ENCODE measurements at regions not wholly inside any gene's neighbourhood (a gene's known extent, or its start where the extent isn't known, plus 50 kb on each side); places are given as distances from the start of the nearest gene placed in this dataset.

GRCh38 chr14:41389355-41389754, 217.3 kb upstream of the LRFN5 start:
- Histone ChIP-seq H3K36me3 (ENCODE audit: insufficient read depth) (no peaks in the 10 kb centered on the region), H3K4me1 (ENCODE audit: insufficient read depth) (no peaks in the 10 kb centered on the region), H3K4me3 (ENCODE audit: low read depth, low read length) (no peak overlapping the region), H3K27ac (ENCODE audit: low read depth) (no peak overlapping the region)
- WGBS = 96% methylated on average over 1 of the region's 1 CpG
- DNase-seq (ENCODE audit: extremely low spot score) = no peak

DNA sequence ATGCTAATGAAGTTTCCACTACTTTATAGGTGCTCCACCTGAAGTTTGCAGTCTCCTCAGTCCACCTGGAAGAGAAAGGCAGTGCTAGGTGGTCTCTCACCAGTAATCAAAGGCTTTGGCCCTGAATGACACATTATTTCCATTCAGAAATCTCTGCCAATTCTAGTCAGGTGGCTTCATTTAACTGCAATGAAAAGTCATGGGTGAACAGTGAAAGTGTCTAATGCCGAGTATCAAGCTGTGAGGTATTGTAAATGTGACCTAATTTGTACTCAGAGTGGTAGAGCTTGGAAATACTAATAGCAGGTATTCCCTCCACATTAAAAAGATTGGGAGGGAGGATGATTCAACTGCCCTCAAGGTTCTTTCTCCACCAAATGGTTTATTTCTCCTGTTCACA, 220.9 kb upstream of the LRFN5 start:
- 88% methylated on average over 1 of the region's 1 CpG for WGBS
- no peaks in the 10 kb centered on the region for H3K4me1 ChIP-seq (ENCODE audit: insufficient read depth)

GRCh38 chr14:41380017-41380416, 226.7 kb upstream of the LRFN5 start:
- Histone ChIP-seq H3K4me1 (ENCODE audit: insufficient read depth) (no peaks in the 10 kb centered on the region), H3K4me3 (ENCODE audit: low read depth, low read length) (no peak overlapping the region), H3K27ac (ENCODE audit: low read depth) (no peak overlapping the region), H3K36me3 (ENCODE audit: insufficient read depth) (no peaks in the 10 kb centered on the region)
- no peak for DNase-seq (ENCODE audit: extremely low spot score)

More for the DNA sequence above, 220.9 kb upstream of the LRFN5 start:
- no peaks in the 10 kb centered on the region for H3K36me3 ChIP-seq (ENCODE audit: insufficient read depth)
- no peak overlapping the region for H3K4me3 ChIP-seq (ENCODE audit: low read depth, low read length)
- no peak overlapping the region for H3K27ac ChIP-seq (ENCODE audit: low read depth)
- no peak for DNase-seq (ENCODE audit: extremely low spot score)

- no peaks in the 10 kb centered on the region for H3K36me3 ChIP-seq (ENCODE audit: insufficient read depth)
- WGBS = 75% methylated on average over 2 of the region's 2 CpGs
- no peaks in the 10 kb centered on the region for H3K4me1 ChIP-seq (ENCODE audit: insufficient read depth)
- no peak overlapping the region for H3K27ac ChIP-seq (ENCODE audit: low read depth)
- no peak overlapping the region for H3K4me3 ChIP-seq (ENCODE audit: low read depth, low read length)
- no peak for DNase-seq (ENCODE audit: extremely low spot score)
Observed at GRCh38 chr14:41378526-41378925, 228.2 kb upstream of the LRFN5 start.

DNA sequence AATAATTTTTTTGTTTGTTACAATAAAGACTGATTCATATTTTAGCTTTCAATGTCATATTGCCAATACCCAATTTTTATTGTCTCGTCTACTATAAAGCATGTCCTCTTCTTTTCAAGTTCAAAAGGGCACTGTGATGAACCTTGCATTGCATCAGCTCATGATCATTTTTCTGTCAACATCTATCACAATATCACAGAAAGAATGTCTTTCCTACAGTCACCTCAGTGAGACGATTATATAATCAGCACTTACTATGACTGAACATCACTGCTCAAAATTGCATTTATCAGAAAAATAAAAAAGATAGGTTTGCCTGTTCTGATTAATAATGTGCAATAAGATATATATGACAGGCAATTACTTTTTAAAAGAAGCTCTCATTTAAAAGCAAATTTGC, 228.7 kb upstream of the LRFN5 start:
- WGBS = 78% methylated on average over 2 of the region's 2 CpGs

GRCh38 chr14:41374092-41374491, 232.6 kb upstream of the LRFN5 start:
- Histone ChIP-seq H3K4me3 (ENCODE audit: low read depth, low read length) (no peak overlapping the region), H3K4me1 (ENCODE audit: insufficient read depth) (no peaks in the 10 kb centered on the region), H3K36me3 (ENCODE audit: insufficient read depth) (no peaks in the 10 kb centered on the region), H3K27ac (ENCODE audit: low read depth) (no peak overlapping the region)
- no peak for DNase-seq (ENCODE audit: extremely low spot score)
- 94% methylated on average over 4 of the region's 4 CpGs for WGBS

More for the DNA sequence above, 228.7 kb upstream of the LRFN5 start:
- Histone ChIP-seq H3K36me3 (ENCODE audit: insufficient read depth) (no peaks in the 10 kb centered on the region), H3K4me3 (ENCODE audit: low read depth, low read length) (no peak overlapping the region), H3K27ac (ENCODE audit: low read depth) (no peak overlapping the region), H3K4me1 (ENCODE audit: insufficient read depth) (no peaks in the 10 kb centered on the region)
- no peak for DNase-seq (ENCODE audit: extremely low spot score)

- H3K27ac ChIP-seq (ENCODE audit: low read depth) = no peak overlapping the region
- H3K4me1 ChIP-seq (ENCODE audit: insufficient read depth) = no peaks in the 10 kb centered on the region
- no peak for DNase-seq (ENCODE audit: extremely low spot score)
- no peak overlapping the region for H3K4me3 ChIP-seq (ENCODE audit: low read depth, low read length)
- WGBS = 63% methylated on average over 3 of the region's 3 CpGs
- H3K36me3 ChIP-seq (ENCODE audit: insufficient read depth) = no peaks in the 10 kb centered on the region
Observed at GRCh38 chr14:41362139-41362538, 244.5 kb upstream of the LRFN5 start.

DNA sequence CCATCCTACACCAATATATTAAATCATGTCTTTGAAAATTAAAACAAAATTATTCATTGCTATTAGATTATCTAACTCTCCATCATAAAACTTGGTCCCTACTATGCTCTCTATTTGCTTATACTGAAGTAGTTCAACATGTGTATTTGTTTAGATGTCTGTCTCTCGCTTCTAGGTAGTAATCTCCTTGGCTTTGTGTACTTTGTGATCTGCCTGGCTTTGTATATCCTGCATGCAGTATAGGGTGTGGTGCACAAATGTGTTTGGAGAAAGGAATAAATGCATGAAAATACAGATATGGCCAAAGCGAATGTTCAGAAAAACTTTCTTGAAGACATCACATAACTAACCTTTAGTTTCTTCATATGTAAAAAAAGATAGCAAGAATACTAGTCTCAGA, 246.6 kb upstream of the LRFN5 start:
- no peak overlapping the region for H3K4me3 ChIP-seq (ENCODE audit: low read depth, low read length)
- WGBS = 64% methylated on average over 2 of the region's 2 CpGs
- H3K27ac ChIP-seq (ENCODE audit: low read depth) = no peak overlapping the region
- no peaks in the 10 kb centered on the region for H3K36me3 ChIP-seq (ENCODE audit: insufficient read depth)
- no peak for DNase-seq (ENCODE audit: extremely low spot score)
- H3K4me1 ChIP-seq (ENCODE audit: insufficient read depth) = no peaks in the 10 kb centered on the region

GRCh38 chr14:41355866-41356265, 250.8 kb upstream of the LRFN5 start:
- 29% methylated on average over 3 of the region's 3 CpGs for WGBS
- no peaks in the 10 kb centered on the region for H3K36me3 ChIP-seq (ENCODE audit: insufficient read depth)
- H3K4me1 ChIP-seq (ENCODE audit: insufficient read depth) = no peaks in the 10 kb centered on the region
- no peak overlapping the region for H3K27ac ChIP-seq (ENCODE audit: low read depth)
- H3K4me3 ChIP-seq (ENCODE audit: low read depth, low read length) = no peak overlapping the region
- DNase-seq (ENCODE audit: extremely low spot score) = peak; percentile 7

DNA sequence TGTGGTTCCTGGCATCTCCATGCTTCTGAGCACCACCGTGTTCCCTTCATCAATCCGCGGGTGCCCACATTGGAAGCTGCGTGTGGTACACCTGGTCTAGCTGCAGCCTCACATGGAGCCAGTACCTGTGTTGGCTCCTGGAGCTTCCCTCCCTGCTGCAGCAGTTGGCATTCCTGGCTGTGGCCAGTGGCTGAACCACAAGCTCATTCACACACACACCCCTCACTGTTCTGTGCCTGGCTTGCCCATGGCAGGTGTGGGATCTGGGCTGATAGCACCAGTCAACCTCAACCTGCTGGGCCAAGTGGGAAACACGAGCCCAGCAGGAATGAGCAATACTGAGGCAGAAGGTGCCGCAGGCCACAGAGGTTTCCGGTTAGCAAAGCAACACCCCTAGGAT, 256.2 kb upstream of the LRFN5 start:
- 94% methylated on average over 7 of the region's 7 CpGs for WGBS
- DNase-seq (ENCODE audit: extremely low spot score) = no peak

GRCh38 chr14:41349289-41349910, 257.3 kb upstream of the LRFN5 start:
- H3K4me1 ChIP-seq (ENCODE audit: insufficient read depth) = no peaks in the 10 kb centered on the region
- H3K36me3 ChIP-seq (ENCODE audit: insufficient read depth) = no peaks in the 10 kb centered on the region
- no peak for DNase-seq (ENCODE audit: extremely low spot score)
- no peak overlapping the region for H3K4me3 ChIP-seq (ENCODE audit: low read depth, low read length)
- 91% methylated on average over 8 of the region's 8 CpGs for WGBS
- H3K27ac ChIP-seq (ENCODE audit: low read depth) = no peak overlapping the region

More for the DNA sequence above, 256.2 kb upstream of the LRFN5 start:
- Histone ChIP-seq H3K4me1 (ENCODE audit: insufficient read depth) (no peaks in the 10 kb centered on the region), H3K36me3 (ENCODE audit: insufficient read depth) (no peaks in the 10 kb centered on the region), H3K27ac (ENCODE audit: low read depth) (no peak overlapping the region), H3K4me3 (ENCODE audit: low read depth, low read length) (no peak overlapping the region)

DNA sequence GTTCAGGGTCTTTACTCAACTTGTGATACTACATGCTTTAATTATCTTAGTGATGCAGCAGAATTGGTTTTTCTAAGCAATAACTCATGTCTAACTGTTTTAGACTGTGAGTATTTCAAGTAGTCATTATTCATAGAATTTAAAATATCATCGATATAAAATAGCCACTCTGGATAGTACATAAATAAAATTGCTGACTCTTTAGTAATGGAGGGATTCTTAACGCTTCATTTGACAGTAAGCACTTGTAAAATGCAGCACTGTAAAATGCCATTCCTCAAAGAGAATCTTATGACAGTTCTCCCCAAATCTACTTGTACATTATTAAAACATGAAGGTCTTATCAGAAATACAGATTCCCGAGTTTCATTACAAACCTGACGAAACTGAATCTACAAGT, 262.8 kb upstream of the LRFN5 start:
- no peak for DNase-seq (ENCODE audit: extremely low spot score)
- H3K27ac ChIP-seq (ENCODE audit: low read depth) = no peak overlapping the region
- no peaks in the 10 kb centered on the region for H3K4me1 ChIP-seq (ENCODE audit: insufficient read depth)
- 40% methylated on average over 4 of the region's 4 CpGs for WGBS
- no peak overlapping the region for H3K4me3 ChIP-seq (ENCODE audit: low read depth, low read length)
- H3K36me3 ChIP-seq (ENCODE audit: insufficient read depth) = no peaks in the 10 kb centered on the region

DNA sequence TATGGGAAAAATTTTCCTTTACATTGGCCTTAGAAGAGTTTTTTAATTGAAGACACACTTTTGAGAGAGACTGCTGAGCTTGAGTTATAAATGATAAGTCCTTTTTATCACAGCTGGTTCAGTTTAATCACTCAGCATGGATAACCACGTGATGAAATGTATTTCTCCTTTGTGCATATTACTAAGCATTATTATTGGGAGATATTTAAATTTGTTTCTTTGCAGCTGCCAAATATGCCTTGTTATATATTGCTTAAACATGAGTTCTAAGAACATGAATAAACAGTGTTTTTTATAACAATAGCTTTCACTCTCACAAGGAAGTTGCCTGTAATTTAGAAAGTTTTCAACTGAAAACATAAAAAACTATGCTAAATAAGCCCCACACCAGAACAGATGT, 293.5 kb upstream of the LRFN5 start:
- Histone ChIP-seq H3K36me3 (ENCODE audit: insufficient read depth) (no peaks in the 10 kb centered on the region), H3K4me1 (ENCODE audit: insufficient read depth) (no peaks in the 10 kb centered on the region), H3K4me3 (ENCODE audit: low read depth, low read length) (no peak overlapping the region), H3K27ac (ENCODE audit: low read depth) (no peak overlapping the region)
- WGBS = 18% methylated on average over 1 of the region's 1 CpG
- no peak for DNase-seq (ENCODE audit: extremely low spot score)

DNA sequence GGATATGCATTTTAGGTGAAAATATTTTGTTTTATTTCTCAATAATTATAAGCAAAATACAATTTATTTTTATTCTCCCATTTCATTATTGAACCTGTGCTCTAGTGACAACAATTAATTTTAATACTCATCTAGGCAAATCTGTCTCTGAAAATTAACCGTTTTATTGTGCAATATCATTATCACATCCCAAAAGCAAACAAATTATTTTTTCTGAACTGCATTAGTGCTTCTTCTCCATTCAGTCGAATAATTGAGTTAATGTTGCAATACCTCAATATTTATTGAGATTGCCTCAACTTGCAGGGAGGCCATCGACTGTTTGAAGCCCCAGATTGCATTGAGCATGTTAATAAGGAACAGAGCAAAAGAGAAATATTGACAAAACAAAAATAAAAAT, 303.2 kb upstream of the LRFN5 start:
- 90% methylated on average over 3 of the region's 3 CpGs for WGBS

GRCh38 chr14:41302776-41303175, 303.9 kb upstream of the LRFN5 start:
- Histone ChIP-seq H3K27ac (ENCODE audit: low read depth) (no peak overlapping the region), H3K36me3 (ENCODE audit: insufficient read depth) (no peaks in the 10 kb centered on the region), H3K4me3 (ENCODE audit: low read depth, low read length) (no peak overlapping the region), H3K4me1 (ENCODE audit: insufficient read depth) (no peaks in the 10 kb centered on the region)
- 95% methylated on average over 3 of the region's 3 CpGs for WGBS
- DNase-seq (ENCODE audit: extremely low spot score) = no peak

More for the DNA sequence above, 303.2 kb upstream of the LRFN5 start:
- no peaks in the 10 kb centered on the region for H3K4me1 ChIP-seq (ENCODE audit: insufficient read depth)
- H3K4me3 ChIP-seq (ENCODE audit: low read depth, low read length) = no peak overlapping the region
- no peak overlapping the region for H3K27ac ChIP-seq (ENCODE audit: low read depth)
- no peak for DNase-seq (ENCODE audit: extremely low spot score)
- H3K36me3 ChIP-seq (ENCODE audit: insufficient read depth) = no peaks in the 10 kb centered on the region
